Smooth muscle cell (in vitro differentiated cells): ENCODE measurements at regions not wholly inside any gene's neighbourhood (a gene's known extent, or its start where the extent isn't known, plus 50 kb on each side); places are given as distances from the start of the nearest gene placed in this dataset.
A peak's percentile ranks its signal among the peaks of the same experiment; 100 is the strongest.

Experiments used
- DNase-seq: peaks from one replicate; lab custom pipeline; 2025; ENCODE audit not compliant: unreplicated experiment; lab: John Stamatoyannopoulos, UW
- H2AFZ ChIP-seq: fragments of 200-600 bp; sonication (generic); 2 replicates; pipeline ENCODE4 v1.6.0; 2016; ENCODE audit warnings: antibody characterized with exemption, low read depth, mild to moderate bottlenecking
- H3F3A ChIP-seq: fragments of 200-600 bp; sonication (generic); 2 replicates; pipeline ENCODE4 v1.6.0; 2017; ENCODE audit warnings: antibody characterized with exemption, low read depth
- H3K27ac ChIP-seq: fragments of 200-600 bp; sonication (generic); 2 replicates; pipeline ENCODE4 v1.5.1; 2016; ENCODE audit warnings: low read depth, mild to moderate bottlenecking
- H3K27me3 ChIP-seq: fragments of 200-600 bp; sonication (generic); 2 replicates; pipeline ENCODE4 v1.6.1; 2016; ENCODE audit warnings: low read depth, mild to moderate bottlenecking
- H3K36me3 ChIP-seq: fragments of 200-600 bp; sonication (generic); 2 replicates; pipeline ENCODE4 v1.5.1; 2016; ENCODE audit warnings: low read depth
- H3K4me1 ChIP-seq: fragments of 200-600 bp; sonication (generic); 2 replicates; pipeline ENCODE4 v1.5.1; 2016; ENCODE audit warnings: low read depth
- H3K4me2 ChIP-seq: fragments of 200-600 bp; sonication (generic); 2 replicates; pipeline ENCODE4 v1.6.0; 2016; ENCODE audit warnings: mild to moderate bottlenecking
- H3K4me3 ChIP-seq: fragments of 200-600 bp; sonication (generic); 2 replicates; pipeline ENCODE4 v1.5.1; 2016; ENCODE audit warnings: mild to moderate bottlenecking
- H3K79me2 ChIP-seq: fragments of 200-600 bp; sonication (generic); 2 replicates; pipeline ENCODE4 v1.6.0; 2016; ENCODE audit warnings: low read depth, mild to moderate bottlenecking
- H3K9ac ChIP-seq: fragments of 200-600 bp; sonication (generic); 2 replicates; pipeline ENCODE4 v1.6.0; 2016; ENCODE audit warnings: low read depth
- H3K9me3 ChIP-seq: fragments of 200-600 bp; sonication (generic); replicated peaks from 2 replicates; pipeline ENCODE4 v1.5.1; 2016; ENCODE audit warnings: low read depth
- H4K20me1 ChIP-seq: fragments of 200-600 bp; sonication (generic); 2 replicates; pipeline ENCODE4 v1.6.0; 2016; ENCODE audit warnings: low read depth
- CTCF ChIP-seq: fragments of 200-600 bp; sonication (generic); IDR thresholded peaks from 2 replicates; pipeline ENCODE4 v1.5.1; 2017; ENCODE audit warnings: borderline replicate concordance, mild to moderate bottlenecking, antibody characterized with exemption; ENCODE audit not compliant: insufficient read depth, poor library complexity, severe bottlenecking
- WGBS: methylation state at CpG from one replicate; pipeline ENCODE4 v1.1.7; 2016; ENCODE audit warnings: low lambda C conversion rate; 5-methylcytosine and 5-hydroxymethylcytosine counted together

GRCh38 chr3:168248383-168249204 is 152.9 kb upstream of the GOLIM4 start:
- no peak for TF ChIP-seq CTCF
- WGBS, result 1% methylated on average over 27 of the region's 27 CpGs
- no peaks in the 10 kb centered on the region for H4K20me1 ChIP-seq
- peak overlapping the region; percentile 70 for H3K4me3 ChIP-seq
- H3K9me3 ChIP-seq, result no peaks in the 10 kb centered on the region
- no peaks in the 10 kb centered on the region for H3K27me3 ChIP-seq
- peaks cover 6% of the 10 kb centered on the region for H3K4me1 ChIP-seq
- peak overlapping the region; percentile 58 for H3K27ac ChIP-seq
- peaks cover 7% of the 10 kb centered on the region for H3F3A ChIP-seq
- peak overlapping the region; percentile 89 for H2AFZ ChIP-seq
- no peaks in the 10 kb centered on the region for H3K79me2 ChIP-seq
- H3K36me3 ChIP-seq, result no peaks in the 10 kb centered on the region
- DNase-seq, result peak; percentile 26
- H3K4me2 ChIP-seq, result peak overlapping the region; percentile 93
- H3K9ac ChIP-seq, result peak overlapping the region; percentile 39

- peaks cover 12% of the 10 kb centered on the region for H3K27me3 ChIP-seq
- H3K9ac ChIP-seq, result no peak overlapping the region
- no peak overlapping the region for H2AFZ ChIP-seq
- DNase-seq, result no peak
- no peak for TF ChIP-seq CTCF
- no peak overlapping the region for H3K4me2 ChIP-seq
- H3K4me1 ChIP-seq, result no peaks in the 10 kb centered on the region
- H3K9me3 ChIP-seq, result no peaks in the 10 kb centered on the region
- no peak overlapping the region for H3K27ac ChIP-seq
- H3K36me3 ChIP-seq, result no peaks in the 10 kb centered on the region
- no peak overlapping the region for H3K4me3 ChIP-seq
- no peaks in the 10 kb centered on the region for H4K20me1 ChIP-seq
- WGBS, result 57% methylated on average over 5 of the region's 5 CpGs
- no peaks in the 10 kb centered on the region for H3F3A ChIP-seq
- no peaks in the 10 kb centered on the region for H3K79me2 ChIP-seq
These were observed 145.4 kb upstream of the GOLIM4 start for GRCh38 chr3:168241156-168241555.

- Histone ChIP-seq H3K36me3 (no peaks in the 10 kb centered on the region), H3K9ac (no peak overlapping the region), H3K9me3 (no peaks in the 10 kb centered on the region), H4K20me1 (no peaks in the 10 kb centered on the region), H3K79me2 (no peaks in the 10 kb centered on the region), H3K4me2 (no peak overlapping the region), H3K27ac (no peak overlapping the region), H2AFZ (no peak overlapping the region), H3K27me3 (peaks cover 12% of the 10 kb centered on the region), H3K4me1 (no peaks in the 10 kb centered on the region), H3F3A (no peaks in the 10 kb centered on the region), H3K4me3 (no peak overlapping the region)
- DNase-seq, result no peak
- TF ChIP-seq CTCF, result no peak
- 68% methylated on average over 1 of the region's 1 CpG for WGBS
These were observed 143.6 kb upstream of the GOLIM4 start for GRCh38 chr3:168239287-168239686.

- Histone ChIP-seq H4K20me1 (no peaks in the 10 kb centered on the region), H3F3A (no peaks in the 10 kb centered on the region), H3K4me1 (no peaks in the 10 kb centered on the region), H3K27me3 (no peaks in the 10 kb centered on the region), H3K4me3 (no peak overlapping the region), H3K36me3 (no peaks in the 10 kb centered on the region), H3K27ac (no peak overlapping the region), H3K4me2 (no peak overlapping the region), H2AFZ (no peak overlapping the region), H3K9ac (no peak overlapping the region), H3K9me3 (no peaks in the 10 kb centered on the region), H3K79me2 (no peaks in the 10 kb centered on the region)
- WGBS, result 92% methylated on average over 1 of the region's 1 CpG
- no peak for TF ChIP-seq CTCF
- no peak for DNase-seq
These were observed 137.3 kb upstream of the GOLIM4 start for GRCh38 chr3:168233001-168233400.
